Neural cell (in vitro differentiated cells): ENCODE measurements at regions not wholly inside any gene's neighbourhood (a gene's known extent, or its start where the extent isn't known, plus 50 kb on each side); places are given as distances from the start of the nearest gene placed in this dataset.

Source experiments
- H2AFZ ChIP-seq: fragments of 200-600, 300-800 bp; sonication (generic), shearing (Covaris generic); 2 replicates; pipeline ENCODE4 v1.6.0; 2014; ENCODE audit warnings: low read depth, mild to moderate bottlenecking, antibody characterized with exemption, low read length, moderate library complexity
- H3F3A ChIP-seq: fragments of 200-600 bp; shearing (Covaris generic); 2 replicates; pipeline ENCODE4 v1.6.1; 2016; ENCODE audit warnings: mild to moderate bottlenecking, moderate library complexity, mixed read lengths, antibody characterized with exemption, low read length; ENCODE audit not compliant: insufficient read depth, poor library complexity, severe bottlenecking
- H3K27ac ChIP-seq: fragments of 200-600, 300-800 bp; sonication (generic), shearing (Covaris generic); 2 replicates; pipeline ENCODE4 v1.5.1; 2014; ENCODE audit warnings: mild to moderate bottlenecking, low read length, moderate library complexity
- H3K27me3 ChIP-seq: fragments of 300-800, 200-600 bp; sonication (generic), shearing (Covaris generic); 2 replicates; pipeline ENCODE4 v1.6.0; 2014; ENCODE audit warnings: mild to moderate bottlenecking, low read depth, low read length, moderate library complexity; ENCODE audit not compliant: insufficient read depth
- H3K36me3 ChIP-seq: fragments of 300-800, 200-600 bp; sonication (generic), shearing (Covaris generic); 2 replicates; pipeline ENCODE4 v1.5.1; 2014; ENCODE audit warnings: mild to moderate bottlenecking, antibody characterized with exemption, low read length, moderate library complexity; ENCODE audit not compliant: insufficient read depth
- H3K4me2 ChIP-seq: fragments of 300-800, 200-600 bp; sonication (generic), shearing (Covaris generic); 2 replicates; pipeline ENCODE4 v1.6.0; 2014; ENCODE audit warnings: mild to moderate bottlenecking, low read length
- H3K4me3 ChIP-seq: fragments of 300-800, 200-600 bp; sonication (generic), shearing (Covaris generic); 2 replicates; pipeline ENCODE4 v1.5.1; 2014; ENCODE audit warnings: mild to moderate bottlenecking, low read length, moderate library complexity
- H3K79me2 ChIP-seq: fragments of 200-600 bp; shearing (Covaris generic); replicated peaks from 2 replicates; pipeline ENCODE4 v1.6.0; 2014; ENCODE audit warnings: mild to moderate bottlenecking, low read length, moderate library complexity; ENCODE audit not compliant: insufficient read depth
- H3K9ac ChIP-seq: fragments of 300-800, 200-600 bp; sonication (generic), shearing (Covaris generic); 2 replicates; pipeline ENCODE4 v1.6.1; 2016; ENCODE audit warnings: mild to moderate bottlenecking, low read length, mixed read lengths
- H3K9me2 ChIP-seq: fragments of 200-600 bp; shearing (Covaris generic); 2 replicates; pipeline ENCODE4 v1.6.1; 2016; ENCODE audit warnings: mild to moderate bottlenecking, low read length, mixed read lengths; ENCODE audit not compliant: insufficient read depth
- H3K9me3 ChIP-seq: fragments of 200-600, 300-800 bp; sonication (generic), shearing (Covaris generic); 2 replicates; pipeline ENCODE4 v1.6.1; 2016; ENCODE audit warnings: mild to moderate bottlenecking, mixed run types, low read length, moderate library complexity, mixed read lengths
- H4K20me1 ChIP-seq: fragments of 200-600 bp; shearing (Covaris generic); 2 replicates; pipeline ENCODE4 v1.6.1; 2016; ENCODE audit warnings: mild to moderate bottlenecking, mixed run types; ENCODE audit not compliant: insufficient read depth
- EP300 ChIP-seq: fragments of 450-650 bp; conservative IDR thresholded peaks from 2 replicates; pipeline ENCODE4 v1.6.1; 2014; ENCODE audit warnings: antibody characterized with exemption, mild to moderate bottlenecking, moderate library complexity; ENCODE audit not compliant: poor library complexity, severe bottlenecking
- EZH2 ChIP-seq: fragments of 200-600, 300-800 bp; shearing (Covaris generic), sonication (generic); IDR thresholded peaks from 2 replicates; pipeline ENCODE4 v1.6.1; 2014; ENCODE audit warnings: antibody characterized with exemption, low read length, borderline replicate concordance, mild to moderate bottlenecking; ENCODE audit not compliant: insufficient read depth, poor library complexity, severe bottlenecking
- MXI1 ChIP-seq: fragments of 450-650 bp; conservative IDR thresholded peaks from 2 replicates; pipeline ENCODE4 v1.6.1; 2014; ENCODE audit warnings: antibody characterized with exemption, mild to moderate bottlenecking; ENCODE audit not compliant: poor library complexity, severe bottlenecking
- POLR2AphosphoS5 ChIP-seq: IDR thresholded peaks from 2 replicates; pipeline ENCODE4 v1.6.1; 2012
- RAD21 ChIP-seq: fragments of 450-650 bp; conservative IDR thresholded peaks from 2 replicates; pipeline ENCODE4 v1.6.1; 2014; ENCODE audit warnings: antibody characterized with exemption, mild to moderate bottlenecking, moderate library complexity
- SMC3 ChIP-seq: fragments of 450-650 bp; conservative IDR thresholded peaks from 2 replicates; pipeline ENCODE4 v1.6.1; 2014; ENCODE audit warnings: antibody characterized with exemption, mild to moderate bottlenecking, moderate library complexity; ENCODE audit not compliant: poor library complexity
- TAF1 ChIP-seq: IDR thresholded peaks from 2 replicates; pipeline ENCODE4 v1.6.1; 2012; ENCODE audit warnings: low read depth
- TF ChIP-seq, protein P1 (sequence below): fragments of 450-650 bp; IDR thresholded peaks from 2 replicates; pipeline ENCODE4 v1.5.1; 2014; ENCODE audit warnings: antibody characterized with exemption, mild to moderate bottlenecking, moderate library complexity; ENCODE audit not compliant: poor library complexity, severe bottlenecking
- TF ChIP-seq, protein P2 (sequence below): IDR thresholded peaks from 2 replicates; pipeline ENCODE4 v1.6.1; 2012; ENCODE audit warnings: borderline replicate concordance

GRCh38 chr1:57858740-57859139 lies 434.9 kb upstream of the DAB1 start:
- Histone ChIP-seq H3K27me3 (no peaks in the 10 kb centered on the region), H3K9me2 (no peaks in the 10 kb centered on the region), H3K4me3 (no peak overlapping the region), H3K36me3 (no peaks in the 10 kb centered on the region), H4K20me1 (no peaks in the 10 kb centered on the region), H2AFZ (no peak overlapping the region), H3K9me3 (no peaks in the 10 kb centered on the region), H3K27ac (no peak overlapping the region), H3F3A (no peaks in the 10 kb centered on the region), H3K79me2 (no peaks in the 10 kb centered on the region), H3K4me2 (no peak overlapping the region), H3K9ac (no peak overlapping the region)
- TF ChIP-seq EZH2: no peak
- no peak for TF ChIP-seq EP300
- no peak for TF ChIP-seq MXI1
- TF ChIP-seq TAF1: no peak
- no peak for TF ChIP-seq SMC3
- no peak for TF ChIP-seq RAD21
- TF ChIP-seq, protein P1, sequence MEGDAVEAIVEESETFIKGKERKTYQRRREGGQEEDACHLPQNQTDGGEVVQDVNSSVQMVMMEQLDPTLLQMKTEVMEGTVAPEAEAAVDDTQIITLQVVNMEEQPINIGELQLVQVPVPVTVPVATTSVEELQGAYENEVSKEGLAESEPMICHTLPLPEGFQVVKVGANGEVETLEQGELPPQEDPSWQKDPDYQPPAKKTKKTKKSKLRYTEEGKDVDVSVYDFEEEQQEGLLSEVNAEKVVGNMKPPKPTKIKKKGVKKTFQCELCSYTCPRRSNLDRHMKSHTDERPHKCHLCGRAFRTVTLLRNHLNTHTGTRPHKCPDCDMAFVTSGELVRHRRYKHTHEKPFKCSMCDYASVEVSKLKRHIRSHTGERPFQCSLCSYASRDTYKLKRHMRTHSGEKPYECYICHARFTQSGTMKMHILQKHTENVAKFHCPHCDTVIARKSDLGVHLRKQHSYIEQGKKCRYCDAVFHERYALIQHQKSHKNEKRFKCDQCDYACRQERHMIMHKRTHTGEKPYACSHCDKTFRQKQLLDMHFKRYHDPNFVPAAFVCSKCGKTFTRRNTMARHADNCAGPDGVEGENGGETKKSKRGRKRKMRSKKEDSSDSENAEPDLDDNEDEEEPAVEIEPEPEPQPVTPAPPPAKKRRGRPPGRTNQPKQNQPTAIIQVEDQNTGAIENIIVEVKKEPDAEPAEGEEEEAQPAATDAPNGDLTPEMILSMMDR: no peak
- TF ChIP-seq, protein P2, sequence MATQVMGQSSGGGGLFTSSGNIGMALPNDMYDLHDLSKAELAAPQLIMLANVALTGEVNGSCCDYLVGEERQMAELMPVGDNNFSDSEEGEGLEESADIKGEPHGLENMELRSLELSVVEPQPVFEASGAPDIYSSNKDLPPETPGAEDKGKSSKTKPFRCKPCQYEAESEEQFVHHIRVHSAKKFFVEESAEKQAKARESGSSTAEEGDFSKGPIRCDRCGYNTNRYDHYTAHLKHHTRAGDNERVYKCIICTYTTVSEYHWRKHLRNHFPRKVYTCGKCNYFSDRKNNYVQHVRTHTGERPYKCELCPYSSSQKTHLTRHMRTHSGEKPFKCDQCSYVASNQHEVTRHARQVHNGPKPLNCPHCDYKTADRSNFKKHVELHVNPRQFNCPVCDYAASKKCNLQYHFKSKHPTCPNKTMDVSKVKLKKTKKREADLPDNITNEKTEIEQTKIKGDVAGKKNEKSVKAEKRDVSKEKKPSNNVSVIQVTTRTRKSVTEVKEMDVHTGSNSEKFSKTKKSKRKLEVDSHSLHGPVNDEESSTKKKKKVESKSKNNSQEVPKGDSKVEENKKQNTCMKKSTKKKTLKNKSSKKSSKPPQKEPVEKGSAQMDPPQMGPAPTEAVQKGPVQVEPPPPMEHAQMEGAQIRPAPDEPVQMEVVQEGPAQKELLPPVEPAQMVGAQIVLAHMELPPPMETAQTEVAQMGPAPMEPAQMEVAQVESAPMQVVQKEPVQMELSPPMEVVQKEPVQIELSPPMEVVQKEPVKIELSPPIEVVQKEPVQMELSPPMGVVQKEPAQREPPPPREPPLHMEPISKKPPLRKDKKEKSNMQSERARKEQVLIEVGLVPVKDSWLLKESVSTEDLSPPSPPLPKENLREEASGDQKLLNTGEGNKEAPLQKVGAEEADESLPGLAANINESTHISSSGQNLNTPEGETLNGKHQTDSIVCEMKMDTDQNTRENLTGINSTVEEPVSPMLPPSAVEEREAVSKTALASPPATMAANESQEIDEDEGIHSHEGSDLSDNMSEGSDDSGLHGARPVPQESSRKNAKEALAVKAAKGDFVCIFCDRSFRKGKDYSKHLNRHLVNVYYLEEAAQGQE: no peak
- no peak for TF ChIP-seq POLR2AphosphoS5

- no peak overlapping the region for H2AFZ ChIP-seq
- no peaks in the 10 kb centered on the region for H3K27me3 ChIP-seq
These were observed 433.9 kb upstream of the DAB1 start for GRCh38 chr1:57857809-57858208.

More at GRCh38 chr1:57857809-57858208, 433.9 kb upstream of the DAB1 start:
- Histone ChIP-seq H4K20me1 (no peaks in the 10 kb centered on the region), H3K36me3 (no peaks in the 10 kb centered on the region), H3K27ac (no peak overlapping the region), H3K9me3 (no peaks in the 10 kb centered on the region), H3K79me2 (no peaks in the 10 kb centered on the region), H3K4me3 (no peak overlapping the region), H3K9me2 (no peaks in the 10 kb centered on the region), H3K9ac (no peak overlapping the region), H3K4me2 (no peak overlapping the region), H3F3A (no peaks in the 10 kb centered on the region)
- TF ChIP-seq SMC3: no peak
- TF ChIP-seq TAF1: no peak
- TF ChIP-seq EZH2: no peak
- TF ChIP-seq, protein P2: no peak
- no peak for TF ChIP-seq POLR2AphosphoS5
